Transverse colon (tissue), 4 donors: ENCODE measurements at regions not wholly inside any gene's neighbourhood (a gene's known extent, or its start where the extent isn't known, plus 50 kb on each side); places are given as distances from the start of the nearest gene placed in this dataset.

ENCODE experiments used
- CTCF ChIP-seq, 5 experiments: fragments of 200-600 bp in 3 of 5; fragments of 450-650 bp in 2 of 5; sonication (generic) in 3 of 5; IDR thresholded peaks; 1 replicate in 2 of 5; 2 replicates in 3 of 5; pipeline ENCODE4 v1.5.1; 2016 to 2017; ENCODE audit warnings: antibody characterized with exemption in 5 of 5, inconsistent platforms in 3 of 5, mild to moderate bottlenecking in 2 of 5, moderate library complexity in 1 of 5
- POLR2AphosphoS5 ChIP-seq, 3 donors: sonication (generic); formaldehyde crosslinking; IDR thresholded peaks; one replicate each; pipeline ENCODE4 v1.6.1; 2016; ENCODE audit warnings: antibody characterized with exemption in 3 of 3

- no peak for TF ChIP-seq POLR2AphosphoS5 (IDR thresholded peaks at IDR 0.05)
- no peak for TF ChIP-seq CTCF (IDR thresholded peaks at IDR 0.05)
Observed at GRCh38 chr5:124370601-124371000, 375.8 kb downstream of the ZNF608 start.
